ENCODE measurements at regions not wholly inside any gene's neighbourhood (a gene's known extent, or its start where the extent isn't known, plus 50 kb on each side); places are given as distances from the start of the nearest gene placed in this dataset.

GRCh38 chr6:78502386-78502887, 364.9 kb upstream of the IRAK1BP1 start:
- TF ChIP-seq CTCF (IDR thresholded peaks at IDR 0.05; ENCODE audit: low read depth, low read length) (no peak), EZH2phosphoT487 (IDR thresholded peaks at IDR 0.05; ENCODE audit: low read depth) (no peak)
